ENCODE measurements at regions not wholly inside any gene's neighbourhood (a gene's known extent, or its start where the extent isn't known, plus 50 kb on each side); places are given as distances from the start of the nearest gene placed in this dataset.

GRCh38 chr4:10204401-10205058 is 87.9 kb upstream of the WDR1 start:
- no peak for TF ChIP-seq CTCF (IDR thresholded peaks at IDR 0.05)
- no peak for TF ChIP-seq POLR2A (IDR thresholded peaks at IDR 0.05)
- TF ChIP-seq EP300 (IDR thresholded peaks at IDR 0.05), result no peak
- no peak for TF ChIP-seq POLR2AphosphoS5 (IDR thresholded peaks at IDR 0.05)
